ENCODE measurements at regions not wholly inside any gene's neighbourhood (a gene's known extent, or its start where the extent isn't known, plus 50 kb on each side); places are given as distances from the start of the nearest gene placed in this dataset.

GRCh38 chr2:194765723-194766122 lies 891.3 kb upstream of the SLC39A10 start:
- no peaks in the 10 kb centered on the region for H3K79me2 ChIP-seq (ENCODE audit: control insufficient read depth, insufficient read depth, low read length)
- POLR2A ChIA-PET: no interaction called here
- no peak overlapping the region for H3K27ac ChIP-seq (ENCODE audit: insufficient read depth, low read depth, low read length)
- dilution Hi-C loops (cut with MboI; ENCODE audit: extremely low pct_ligation_motif_present, low sequenced_read_pairs) (no loop called here), intact Hi-C loops (cut with micrococcal nuclease) (no loop called here)
- CTCF ChIA-PET: interaction anchor here (0.9 to 1.1 kb wide), 2 partner anchors 13 to 40 kb away, joined by 3 read pairs; no protein-coding TSS in a partner anchor
- H3K4me3 ChIP-seq (replicated peaks in 1 of 3; ENCODE audit: insufficient read depth in 1 of 3, low read depth in 1 of 3, low read length in 3 of 3): no peak overlapping the region
- H2AFZ ChIP-seq (ENCODE audit: low read depth, low read length): no peak overlapping the region
- DNase-seq (ENCODE audit: low read depth, low spot score) (no peak), FAIRE-seq (no peak)
- H3K36me3 ChIP-seq (ENCODE audit: control insufficient read depth in 2 of 2, extremely low read depth in 1 of 2, insufficient read depth in 2 of 2, low read length in 2 of 2): no peaks in the 10 kb centered on the region
- no peaks in the 10 kb centered on the region for H3K9me3 ChIP-seq (replicated peaks; ENCODE audit: control insufficient read depth, insufficient read depth, low read length)
- BruUV-seq (replicated peaks): no TSS peak
- no peak overlapping the region for H3K9ac ChIP-seq (replicated peaks; ENCODE audit: extremely low read depth, insufficient read depth, low read length)
- no peaks in the 10 kb centered on the region for H3K9me1 ChIP-seq (replicated peaks; ENCODE audit: control insufficient read depth, extremely low read depth, insufficient read depth, low read length)
- no peak overlapping the region for H3K4me2 ChIP-seq (ENCODE audit: insufficient read depth, low read length)
- TF ChIP-seq JUN (IDR thresholded peaks at IDR 0.05; ENCODE audit: borderline replicate concordance, insufficient read depth, insufficient read length, low read depth) (no peak), MAX (IDR thresholded peaks at IDR 0.05; ENCODE audit: insufficient read depth, insufficient read length) (no peak), FOS (IDR thresholded peaks at IDR 0.05; ENCODE audit: borderline replicate concordance, insufficient read depth, low read length) (no peak), CTCF (IDR thresholded peaks at IDR 0.05; ENCODE audit: extremely low read depth in 1 of 2, insufficient read depth in 1 of 2, low read depth in 1 of 2, low read length in 2 of 2) (no peak), EZH2 (IDR thresholded peaks at IDR 0.05; ENCODE audit: borderline replicate concordance, low read depth, low read length, severe bottlenecking) (no peak), GATA2 (IDR thresholded peaks at IDR 0.05; ENCODE audit: insufficient read depth, insufficient read length, low read depth, low read length) (no peak), POLR2AphosphoS5 (IDR thresholded peaks at IDR 0.05; ENCODE audit: insufficient read depth, low read depth, low read length) (no peak), MYC (IDR thresholded peaks at IDR 0.05; ENCODE audit: low read depth, low read length) (no peak), POLR2A (IDR thresholded peaks at IDR 0.05; ENCODE audit: low read depth, low read length) (no peak)
- H4K20me1 ChIP-seq (replicated peaks; ENCODE audit: control insufficient read depth, extremely low read depth, insufficient read depth, low read length): no peaks in the 10 kb centered on the region
- H3K4me1 ChIP-seq (ENCODE audit: control insufficient read depth, extremely low read depth, insufficient read depth, low read length): peaks cover 5% of the 10 kb centered on the region
- H3K27me3 ChIP-seq (ENCODE audit: control insufficient read depth in 2 of 2, insufficient read depth in 2 of 2, low read length in 2 of 2): no peaks in the 10 kb centered on the region

Measured in endothelial cell of umbilical vein (primary cell).